HG02610 (cell line): ENCODE measurements at regions not wholly inside any gene's neighbourhood (a gene's known extent, or its start where the extent isn't known, plus 50 kb on each side); places are given as distances from the start of the nearest gene placed in this dataset.

Source experiments
- ATAC-seq: cut with Tn5 transposase; IDR thresholded peaks from one replicate; pipeline ENCODE4 v1.9.1; 2021; ENCODE audit warnings: mild to moderate bottlenecking, moderate library complexity; ENCODE audit not compliant: unreplicated experiment

DNA sequence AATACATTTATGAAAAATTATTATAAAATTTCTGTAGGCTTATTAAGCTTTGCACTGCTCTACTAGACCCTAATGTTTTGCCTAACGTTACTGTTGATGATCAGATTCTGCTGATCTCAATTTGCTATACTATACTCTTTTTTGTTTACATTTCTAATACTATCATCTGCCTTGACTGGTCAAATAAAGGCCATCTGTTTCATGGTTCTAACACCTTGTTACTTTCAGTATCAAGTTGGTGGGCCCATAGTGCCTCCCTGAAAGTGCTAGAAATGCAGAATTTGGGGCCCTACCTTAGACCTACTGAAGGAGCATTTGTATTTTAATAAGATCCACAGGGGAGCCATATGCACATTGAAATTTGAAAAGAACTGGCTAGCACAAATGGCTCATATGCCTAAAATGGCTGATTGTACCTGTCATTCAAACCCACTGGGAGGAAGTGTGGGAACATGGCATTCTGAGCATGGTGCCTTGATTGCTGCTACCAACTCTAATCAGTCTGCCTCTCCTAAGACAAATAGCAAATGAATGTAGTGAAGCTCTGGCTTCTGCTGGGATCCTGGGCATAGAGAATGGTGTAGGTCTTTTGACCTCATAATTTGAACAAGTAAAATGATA, 199.1 kb upstream of the BTBD3 start:
- ATAC-seq, result no peak

- no peak for ATAC-seq
These were observed 198.5 kb upstream of the BTBD3 start for GRCh38 chr20:11719153-11719552.

GRCh38 chr20:11721411-11721810, 196.3 kb upstream of the BTBD3 start:
- no peak for ATAC-seq

DNA sequence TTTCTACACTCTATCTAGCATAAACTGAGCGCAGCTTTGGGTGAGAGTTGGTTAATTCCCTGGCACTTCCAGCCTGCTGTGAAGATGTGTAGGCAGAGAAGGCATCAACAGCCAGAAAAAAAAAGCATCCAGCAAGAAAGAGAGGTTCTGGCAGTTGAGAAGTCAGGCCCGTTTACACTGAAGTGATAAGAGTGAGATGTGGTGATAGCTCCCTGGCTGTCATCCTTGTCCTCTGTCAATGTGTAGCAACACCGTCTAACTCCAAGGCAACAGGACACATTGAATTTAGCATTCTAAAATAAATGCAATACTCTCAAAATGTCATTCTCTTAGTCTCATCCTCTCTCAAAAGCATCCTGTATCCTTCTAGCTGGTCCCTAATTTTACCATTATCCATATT, 193.6 kb upstream of the BTBD3 start:
- ATAC-seq, result no peak

DNA sequence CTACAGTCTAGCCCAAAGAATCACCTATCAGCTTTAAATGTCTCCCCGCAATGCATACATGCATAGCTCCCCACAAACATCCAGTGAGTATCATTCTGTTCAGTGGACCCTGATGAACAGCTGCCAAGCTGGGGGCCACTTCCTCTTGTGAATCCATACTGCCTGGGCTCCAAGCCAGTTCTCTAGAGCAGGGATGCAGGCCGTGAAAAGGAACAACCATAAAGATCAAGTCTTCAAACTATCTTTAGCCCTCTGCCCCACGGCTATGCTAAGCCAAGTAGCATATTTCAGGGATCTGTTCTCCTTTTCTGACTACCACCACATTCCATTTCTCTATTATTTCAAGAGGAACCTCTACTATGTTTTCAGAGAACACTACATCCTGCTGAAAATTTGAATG, 191.7 kb upstream of the BTBD3 start:
- no peak for ATAC-seq

DNA sequence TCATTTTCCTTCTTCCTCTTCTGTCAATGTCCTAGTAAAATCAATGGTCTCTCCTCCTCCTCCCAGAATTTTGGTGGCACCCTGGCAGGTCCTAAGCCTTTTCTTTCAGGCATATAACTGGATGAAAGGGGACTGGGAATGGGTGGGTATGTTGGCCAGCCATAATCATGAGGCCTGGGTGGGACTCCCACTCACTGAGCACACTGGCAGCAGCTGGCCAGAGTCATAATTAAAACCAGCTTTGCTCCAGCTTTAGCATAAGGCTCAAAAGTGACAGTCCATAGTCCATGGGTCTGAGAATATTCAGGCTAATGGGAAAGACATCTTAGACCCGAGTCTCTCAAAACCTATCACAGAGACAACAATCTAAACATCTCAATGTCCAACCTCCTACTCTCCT, 190.0 kb upstream of the BTBD3 start:
- ATAC-seq, result no peak

DNA sequence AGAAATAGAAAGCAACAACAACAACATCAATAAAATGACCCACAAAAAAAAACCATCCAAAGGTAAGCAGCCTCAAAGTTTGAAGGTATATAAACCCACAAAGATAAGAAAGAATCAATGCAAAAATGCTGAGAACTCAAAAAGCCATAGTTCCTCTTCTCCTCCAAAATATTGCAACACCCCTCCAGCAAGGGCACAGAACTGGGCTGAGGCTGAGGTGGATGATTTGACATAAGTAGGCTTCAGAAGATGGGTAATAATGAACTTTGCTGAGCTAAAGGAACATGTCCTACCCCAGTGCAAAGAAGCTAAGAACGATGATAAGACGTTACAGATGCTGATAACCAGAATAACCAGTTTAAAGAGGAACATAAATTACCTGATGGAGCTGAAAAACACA, 188.8 kb upstream of the BTBD3 start:
- no peak for ATAC-seq

DNA sequence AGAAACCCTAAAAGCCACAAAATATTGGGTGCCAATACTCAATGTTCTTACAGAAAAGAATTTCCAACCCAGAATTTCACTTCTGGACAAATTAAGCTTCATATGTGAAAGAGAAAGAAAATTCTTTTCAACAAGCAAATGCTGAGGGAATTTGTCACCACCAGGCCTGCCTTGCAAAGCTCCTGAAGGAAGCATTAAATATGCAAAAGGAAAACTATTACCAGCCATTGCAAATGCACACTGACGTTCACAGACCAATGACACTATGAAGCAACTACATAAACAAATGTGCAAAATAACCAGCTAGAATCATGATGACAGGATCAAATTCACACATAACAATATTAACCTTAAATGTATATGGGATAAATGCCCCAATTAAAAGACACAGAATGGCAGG, 187.9 kb upstream of the BTBD3 start:
- ATAC-seq, result no peak

DNA sequence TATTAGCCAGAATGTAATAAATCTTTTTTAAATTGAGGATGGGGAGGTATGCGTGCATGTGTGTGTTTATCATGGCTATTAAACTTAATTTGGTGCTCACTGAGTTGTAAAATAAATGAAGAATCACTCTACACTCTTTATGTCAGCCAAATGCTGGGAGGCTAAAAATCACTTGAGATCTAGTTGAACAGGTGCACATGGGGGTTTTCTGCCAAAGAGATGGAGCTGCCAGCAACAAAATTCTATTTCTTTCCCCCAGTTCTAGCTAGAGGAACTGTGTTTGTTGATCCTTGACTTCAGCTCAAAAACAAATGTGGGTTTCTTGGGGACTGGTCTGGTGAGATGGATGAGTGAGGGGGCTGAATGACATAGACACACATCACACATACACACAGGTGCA, 183.3 kb upstream of the BTBD3 start:
- ATAC-seq, result no peak

- no peak for ATAC-seq
These were observed 178.8 kb upstream of the BTBD3 start for GRCh38 chr20:11738852-11739251.

DNA sequence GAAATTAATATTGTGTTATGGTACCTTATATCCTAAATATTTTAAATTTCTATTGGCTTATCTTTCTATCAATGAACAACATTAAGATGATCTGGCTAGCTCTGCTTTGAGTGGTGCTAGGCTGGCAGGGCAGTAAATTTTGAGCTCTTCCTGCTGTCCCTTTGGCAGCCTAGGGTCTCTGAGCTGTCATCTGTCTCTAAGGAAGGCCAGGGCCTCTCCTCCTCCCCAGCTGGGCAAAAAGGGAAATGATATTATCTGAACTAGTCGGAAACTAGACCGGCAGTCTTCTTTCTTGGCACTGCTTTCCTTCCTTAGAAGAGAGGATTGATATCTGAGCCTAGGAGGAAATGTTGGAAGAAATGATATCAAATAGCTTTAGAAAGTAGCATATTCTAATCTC, 176.7 kb upstream of the BTBD3 start:
- no peak for ATAC-seq

DNA sequence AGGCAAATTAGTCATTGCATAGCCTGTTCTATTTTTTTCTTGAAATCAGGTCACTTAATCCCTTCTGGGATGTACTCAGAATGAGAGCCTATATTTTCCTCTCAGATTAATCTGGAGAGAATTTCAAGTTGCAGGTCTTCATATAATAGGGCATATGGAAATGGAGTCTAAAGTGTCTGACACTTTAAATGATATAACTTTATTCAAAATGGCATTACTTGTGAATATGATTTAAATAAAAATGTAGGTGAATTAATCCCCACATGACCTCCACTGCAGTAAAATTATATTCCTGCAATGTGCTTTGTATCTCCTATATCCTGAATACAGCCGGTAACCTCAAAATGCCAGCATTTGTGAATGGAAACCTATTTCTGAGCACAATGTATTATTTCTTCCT, 172.5 kb upstream of the BTBD3 start:
- no peak for ATAC-seq

DNA sequence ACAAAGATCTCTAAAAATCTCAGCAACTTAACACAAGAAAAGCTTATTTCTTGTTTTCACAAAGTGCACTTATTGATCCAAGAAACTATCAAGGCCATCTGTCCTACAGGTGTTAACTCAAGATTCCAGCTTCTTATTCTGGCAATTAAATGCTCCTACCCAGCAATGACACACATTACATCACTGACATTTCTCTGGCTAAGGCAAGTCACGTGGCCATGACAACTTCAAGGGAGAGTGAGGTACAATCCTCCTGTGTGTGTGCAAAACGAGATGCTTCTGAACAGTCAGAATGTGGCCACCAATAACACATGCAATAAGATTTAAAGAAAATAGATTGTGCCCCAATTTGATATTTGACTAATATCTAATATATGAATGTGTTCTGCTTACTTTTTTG, 169.3 kb upstream of the BTBD3 start:
- ATAC-seq, result no peak

DNA sequence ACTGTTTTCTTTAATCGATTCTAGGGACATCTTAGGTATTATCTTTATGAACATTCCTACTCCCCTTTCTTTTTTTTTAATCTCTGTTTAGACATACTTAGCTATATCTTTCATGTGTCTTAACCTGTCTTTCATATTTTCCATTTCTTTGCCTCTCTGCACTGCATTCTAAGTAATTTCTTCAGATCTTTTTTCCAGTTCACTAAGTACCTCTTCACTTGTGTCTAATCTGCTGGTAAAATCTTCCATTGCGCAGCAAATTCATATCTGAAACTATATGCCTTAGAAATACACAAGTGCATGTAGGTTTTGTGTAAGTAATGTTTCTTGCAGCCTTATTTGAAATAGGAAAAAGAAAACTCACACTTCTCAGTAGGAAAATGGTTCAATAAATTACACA, 165.4 kb upstream of the BTBD3 start:
- no peak for ATAC-seq

DNA sequence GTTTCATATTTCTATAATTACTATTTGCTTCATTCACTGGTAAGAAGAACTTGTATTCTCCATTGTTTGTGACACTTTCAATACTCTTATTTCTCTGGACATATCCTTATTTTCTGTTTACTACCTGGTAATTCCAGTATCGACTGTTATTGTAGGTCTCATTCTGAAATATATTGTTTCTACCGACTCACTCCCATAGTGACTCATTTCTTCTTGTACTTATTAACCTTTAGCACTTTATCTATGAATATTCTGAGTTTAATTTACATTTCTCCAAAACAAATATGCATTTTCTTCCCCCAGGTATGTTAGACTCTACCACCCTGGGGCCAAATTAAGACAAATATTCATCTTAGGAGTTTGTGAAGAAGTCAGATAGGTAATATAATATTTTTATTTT, 164.5 kb upstream of the BTBD3 start:
- ATAC-seq, result no peak

DNA sequence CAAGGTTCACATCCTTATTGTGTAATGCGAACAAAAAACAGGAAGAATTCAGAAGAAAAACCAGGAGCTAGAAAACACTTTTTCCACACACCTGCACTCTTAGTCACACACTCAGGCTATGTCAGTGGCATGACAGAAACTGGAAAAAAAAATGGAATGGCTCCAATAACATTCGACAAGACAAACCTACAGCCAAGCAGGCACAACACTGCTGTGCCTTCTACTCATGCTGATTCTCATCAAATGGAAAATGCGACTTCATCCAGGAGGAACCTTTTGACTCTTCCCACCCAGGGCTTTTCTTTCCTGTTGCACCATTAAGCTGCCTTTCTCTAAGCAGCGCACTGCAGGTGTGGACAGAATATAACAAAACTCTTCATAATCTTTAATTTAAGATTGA, 163.2 kb upstream of the BTBD3 start:
- no peak for ATAC-seq

DNA sequence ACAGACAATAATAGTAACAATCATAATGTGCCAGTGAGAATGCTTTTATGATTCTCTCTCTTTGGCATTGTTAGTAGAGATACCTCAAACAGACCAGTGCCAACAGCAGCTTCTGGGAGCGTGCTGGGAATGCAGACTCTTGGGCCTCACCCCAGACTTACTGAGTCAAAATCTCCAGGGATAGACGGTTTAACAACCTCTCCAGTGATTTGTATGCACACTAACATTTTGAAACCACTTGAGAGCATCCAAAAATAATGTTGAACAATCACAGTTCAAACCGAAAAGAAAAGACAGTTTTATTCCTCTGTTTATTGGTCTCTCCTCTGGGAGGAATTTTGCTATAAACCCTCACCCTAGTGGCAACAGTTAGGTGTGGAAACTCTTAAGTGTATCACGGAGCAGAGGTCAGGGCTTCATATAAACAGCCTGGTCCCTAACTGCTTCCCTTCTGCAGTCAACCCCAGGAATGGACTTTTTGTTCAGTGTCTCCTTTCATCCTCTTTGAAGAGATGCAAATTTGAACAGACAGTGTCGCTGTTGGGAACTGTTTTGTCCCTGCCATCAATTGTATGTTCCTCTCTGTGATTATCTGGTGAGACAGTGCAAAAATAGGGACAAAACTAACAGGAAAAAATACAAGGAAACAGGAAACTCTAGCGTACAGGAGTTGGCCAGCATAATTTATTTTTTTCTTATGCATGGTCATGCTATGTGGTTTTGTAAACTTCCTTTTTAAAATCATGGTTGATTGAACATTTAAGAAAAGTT, 162.4 kb upstream of the BTBD3 start:
- ATAC-seq, result no peak

DNA sequence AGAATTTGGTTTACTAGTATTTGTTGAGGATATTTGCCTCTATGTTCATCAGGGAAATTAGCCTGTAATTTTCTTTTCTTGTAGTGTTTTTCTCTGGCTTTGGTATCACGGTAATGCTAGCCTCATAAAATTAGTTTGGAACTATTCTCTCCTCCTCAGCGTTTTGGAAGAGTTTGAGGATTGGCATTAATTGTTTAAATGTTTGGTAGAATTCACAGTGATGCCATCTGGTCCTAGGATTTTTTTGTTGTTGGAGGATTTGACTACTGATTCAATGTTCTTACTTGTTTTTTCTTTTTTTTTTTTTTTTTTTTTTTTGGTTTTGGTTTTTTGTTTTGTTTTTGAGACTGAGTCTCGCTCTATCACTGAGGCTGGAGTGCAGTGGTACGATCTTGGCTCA, 156.2 kb upstream of the BTBD3 start:
- ATAC-seq, result no peak

GRCh38 chr20:11766961-11767360, 150.7 kb upstream of the BTBD3 start:
- ATAC-seq, result no peak

DNA sequence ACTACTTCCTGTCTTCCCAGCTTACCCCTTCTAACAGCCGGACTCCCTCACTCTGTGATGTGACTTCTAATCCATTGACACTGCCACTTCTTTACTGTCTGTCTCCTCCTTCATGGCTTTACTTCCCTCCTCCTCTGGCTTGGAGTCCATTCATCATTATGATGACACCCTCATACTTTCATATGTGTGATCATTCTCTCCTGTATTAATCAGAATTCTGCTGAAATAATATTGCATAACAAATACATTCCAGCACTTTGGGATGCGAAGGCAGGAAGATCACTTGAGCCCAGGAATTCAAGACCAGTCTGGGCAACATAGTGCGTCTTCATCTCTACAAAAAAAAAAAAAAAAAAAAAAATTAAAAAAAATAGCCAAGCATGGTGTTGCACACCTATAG, 147.9 kb upstream of the BTBD3 start:
- no peak for ATAC-seq

GRCh38 chr20:11772226-11772730, 145.4 kb upstream of the BTBD3 start:
- ATAC-seq, result no peak

- ATAC-seq, result no peak
These were observed 141.0 kb upstream of the BTBD3 start for GRCh38 chr20:11776687-11777086.
